IMR-90 (cell line): ENCODE measurements at regions not wholly inside any gene's neighbourhood (a gene's known extent, or its start where the extent isn't known, plus 50 kb on each side); places are given as distances from the start of the nearest gene placed in this dataset.

ENCODE experiments used
- ATAC-seq: fragments of 200-7000 bp; cut with Tn5 transposase; 2 replicates; pipeline ENCODE4 v1.9.1; 2020; ENCODE audit warnings: low read depth, mild to moderate bottlenecking, moderate library complexity
- BruUV-seq: library from RNA; stranded (reverse); fragments of 400-500 nt; replicated peaks from 2 replicates; lab custom pipeline; 2021; lab: Mats Ljungman, UMichigan
- CTCF ChIA-PET: fragments of 300-600 bp; formaldehyde crosslinking; extraction: SDS; loops from one replicate; lab custom pipeline; 2021; ENCODE audit warnings: antibody characterized with exemption; lab: Yijun Ruan, JAX
- POLR2A ChIA-PET: fragments of 300-600 bp; sonication (Branson Sonifier 250); formaldehyde crosslinking; loops from one replicate; lab custom pipeline; 2022; ENCODE audit warnings: antibody characterized with exemption; ENCODE audit not compliant: unreplicated experiment; lab: Charles Lee
- DNase-seq: peaks from one replicate; pipeline ENCODE4 v3.0.0; 2013
- H2AFZ ChIP-seq: replicated peaks from 2 replicates; pipeline ENCODE3; 2013; ENCODE audit warnings: low read length, mild to moderate bottlenecking; ENCODE audit not compliant: poor library complexity
- H2AK5ac ChIP-seq: 2 replicates; pipeline ENCODE4 v1.6.1; 2013; ENCODE audit warnings: low read depth, low read length, inconsistent platforms
- H2AK9ac ChIP-seq: replicated peaks from 2 replicates; pipeline ENCODE3; 2013; ENCODE audit warnings: mild to moderate bottlenecking, low read depth, low read length, moderate library complexity; ENCODE audit not compliant: poor library complexity
- H2BK120ac ChIP-seq: 2 replicates; pipeline ENCODE4 v1.6.1; 2013; ENCODE audit warnings: low read depth, low read length, inconsistent platforms
- H2BK15ac ChIP-seq: 3 replicates; pipeline ENCODE4 v1.6.1; 2013; ENCODE audit warnings: low read depth, low read length, inconsistent platforms
- H2BK20ac ChIP-seq: 2 replicates; pipeline ENCODE4 v1.6.1; 2013; ENCODE audit warnings: low read depth, mild to moderate bottlenecking, inconsistent platforms, low read length, moderate library complexity
- H2BK5ac ChIP-seq: 2 replicates; pipeline ENCODE4 v1.6.1; 2013; ENCODE audit warnings: mild to moderate bottlenecking, low read depth, low read length, inconsistent platforms; ENCODE audit not compliant: poor library complexity, severe bottlenecking
- H3K14ac ChIP-seq: replicated peaks from 2 replicates; pipeline ENCODE4 v1.6.1; 2013; ENCODE audit warnings: low read depth, low read length, inconsistent platforms
- H3K18ac ChIP-seq: 2 replicates; pipeline ENCODE4 v1.6.1; 2013; ENCODE audit warnings: low read depth, low read length, control low read depth
- H3K23ac ChIP-seq: 2 replicates; pipeline ENCODE4 v1.6.1; 2013; ENCODE audit warnings: low read depth, low read length, inconsistent platforms
- H3K27ac ChIP-seq: 2 replicates; pipeline ENCODE4 v1.5.1; 2013; ENCODE audit warnings: mild to moderate bottlenecking, control low read depth, low read length; ENCODE audit not compliant: insufficient read depth
- H3K27me3 ChIP-seq: 2 replicates; pipeline ENCODE4 v1.6.1; 2013; ENCODE audit warnings: low read length; ENCODE audit not compliant: control insufficient read depth, insufficient read depth
- H3K36me3 ChIP-seq: 2 replicates; pipeline ENCODE4 v1.6.1; 2013; ENCODE audit warnings: low read length, mixed read lengths; ENCODE audit not compliant: control insufficient read depth, insufficient read depth
- H3K4ac ChIP-seq: 2 replicates; pipeline ENCODE4 v1.6.1; 2013; ENCODE audit warnings: low read depth, low read length, inconsistent platforms
- H3K4me1 ChIP-seq: 2 replicates; pipeline ENCODE4 v1.6.1; 2013; ENCODE audit warnings: low read length, mixed read lengths; ENCODE audit not compliant: control insufficient read depth, insufficient read depth
- H3K4me2 ChIP-seq: 2 replicates; pipeline ENCODE4 v1.6.1; 2013; ENCODE audit warnings: low read depth, mild to moderate bottlenecking, control low read depth, low read length, moderate library complexity
- H3K4me3 ChIP-seq: 2 replicates; pipeline ENCODE4 v1.5.1; 2013; ENCODE audit warnings: low read depth, mild to moderate bottlenecking, control low read depth, low read length, moderate library complexity; ENCODE audit not compliant: insufficient read depth
- H3K56ac ChIP-seq: 2 replicates; pipeline ENCODE4 v1.6.1; 2013; ENCODE audit warnings: low read length, inconsistent platforms; ENCODE audit not compliant: insufficient read depth; ENCODE audit errors: extremely low read depth
- H3K79me1 ChIP-seq, 2 experiments: 2 replicates each; pipeline ENCODE4 v1.6.1; 2013; ENCODE audit warnings: low read length in 2 of 2, inconsistent platforms in 1 of 2, low read depth in 1 of 2
- H3K9ac ChIP-seq: 2 replicates; pipeline ENCODE4 v1.6.1; 2013; ENCODE audit warnings: low read depth, low read length, control low read depth
- H3K9me1 ChIP-seq: 2 replicates; pipeline ENCODE4 v1.6.1; 2013; ENCODE audit warnings: low read length, inconsistent platforms; ENCODE audit not compliant: insufficient read depth
- H3K9me3 ChIP-seq: 2 replicates; pipeline ENCODE4 v1.6.1; 2013; ENCODE audit warnings: low read length; ENCODE audit not compliant: control insufficient read depth, insufficient read depth
- H4K20me1 ChIP-seq: 2 replicates; pipeline ENCODE4 v1.6.1; 2013; ENCODE audit warnings: low read length, inconsistent platforms; ENCODE audit not compliant: insufficient read depth
- H4K5ac ChIP-seq: 2 replicates; pipeline ENCODE4 v1.6.1; 2013; ENCODE audit warnings: mild to moderate bottlenecking, low read depth, low read length, control low read depth
- H4K8ac ChIP-seq, 2 experiments: 2 replicates each; pipeline ENCODE4 v1.6.1; 2013; ENCODE audit warnings: low read depth in 2 of 2, low read length in 2 of 2, control low read depth in 1 of 2, inconsistent platforms in 1 of 2
- H4K91ac ChIP-seq: 2 replicates; pipeline ENCODE4 v1.6.1; 2013; ENCODE audit warnings: low read depth, low read length, inconsistent platforms; ENCODE audit not compliant: insufficient read depth
- BHLHE40 ChIP-seq: fragments of 150-350 bp; IDR thresholded peaks from 2 replicates; pipeline ENCODE4 v1.6.1; 2016; ENCODE audit warnings: mild to moderate bottlenecking, low read depth, low read length
- WGBS, 2 experiments: methylation state at CpG; one replicate each; pipeline versions ENCODE4 v1.1.5 to v1.1.7; 2013; ENCODE audit warnings: missing lambda C conversion rate in 2 of 2; ENCODE audit not compliant: insufficient read length in 1 of 2; ENCODE audit errors: extremely low coverage in 2 of 2; 5-methylcytosine and 5-hydroxymethylcytosine counted together
- dilution Hi-C: fragments of 300-500 bp; cut with HindIII; formaldehyde crosslinking; loops from one replicate; pipeline ENCODE4 v1.14.3; 2018; ENCODE audit warnings: low sequenced_read_pairs; ENCODE audit not compliant: unreplicated experiment
- in situ Hi-C: fragments of 300-500 bp; cut with MboI; formaldehyde crosslinking; loops from 3 replicates; pipeline ENCODE4 v1.14.3; 2019; ENCODE audit warnings: low sequenced_read_pairs, inconsistent platforms, mixed read lengths
- intact Hi-C: fragments of 100-400 bp; cut with micrococcal nuclease; formaldehyde crosslinking; loops from 2 replicates; pipeline ENCODE4 v1.10.0; 2022

GRCh38 chr6:109299265-109299607 is 83.0 kb downstream of the CD164 start:
- dilution Hi-C loops (no loop called here), intact Hi-C loops (no loop called here), in situ Hi-C loops (no loop called here)
- Histone ChIP-seq H3K4me1 (no peaks in the 10 kb centered on the region), H3K27me3 (peaks cover 32% of the 10 kb centered on the region), H3K4ac (no peak overlapping the region), H3K14ac (no peak overlapping the region), H3K23ac (no peak overlapping the region), H3K4me3 (no peak overlapping the region), H2AK9ac (no peak overlapping the region), H3K56ac (no peak overlapping the region), H3K18ac (no peak overlapping the region), H2BK20ac (no peak overlapping the region), H4K8ac (no peak overlapping the region), H3K27ac (no peak overlapping the region), H2BK15ac (no peak overlapping the region), H3K9ac (no peak overlapping the region), H4K91ac (no peak overlapping the region), H2BK120ac (no peak overlapping the region), H3K36me3 (no peaks in the 10 kb centered on the region), H3K4me2 (no peak overlapping the region), H2BK5ac (no peak overlapping the region), H3K79me1 (no peaks in the 10 kb centered on the region), H3K9me3 (no peaks in the 10 kb centered on the region), H2AFZ (no peak overlapping the region), H4K5ac (no peak overlapping the region), H4K20me1 (no peaks in the 10 kb centered on the region), H3K9me1 (no peaks in the 10 kb centered on the region), H2AK5ac (no peak overlapping the region)
- BruUV-seq: no TSS peak
- no CpG with 5 or more reads among the region's 1 CpG for WGBS, 2 experiments
- no peak for TF ChIP-seq BHLHE40
- ATAC-seq: no peak
- DNase-seq: no peak
- POLR2A ChIA-PET: no interaction called here
- CTCF ChIA-PET: no interaction called here
